ENCODE measurements at regions not wholly inside any gene's neighbourhood (a gene's known extent, or its start where the extent isn't known, plus 50 kb on each side); places are given as distances from the start of the nearest gene placed in this dataset.

GRCh38 chr1:219792337-219793021 is 135.9 kb downstream of the SLC30A10 start:
- no peak for DNase-seq
- no peaks in the 10 kb centered on the region for H3K36me3 ChIP-seq (replicated peaks; ENCODE audit: control insufficient read depth, insufficient read depth, low read length)
- no peaks in the 10 kb centered on the region for H3K27me3 ChIP-seq (ENCODE audit: control insufficient read depth, insufficient read depth, low read length)
- H3K4me3 ChIP-seq (ENCODE audit: insufficient read depth, low read depth, low read length): no peak overlapping the region

GRCh38 chr1:219791766-219792165 is 136.6 kb downstream of the SLC30A10 start:
- Histone ChIP-seq H3K4me3 (ENCODE audit: insufficient read depth, low read depth, low read length) (no peak overlapping the region), H3K27me3 (ENCODE audit: control insufficient read depth, insufficient read depth, low read length) (no peaks in the 10 kb centered on the region), H3K36me3 (replicated peaks; ENCODE audit: control insufficient read depth, insufficient read depth, low read length) (no peaks in the 10 kb centered on the region)
- no peak for DNase-seq

- no peak for DNase-seq
- Histone ChIP-seq H3K4me3 (ENCODE audit: insufficient read depth, low read depth, low read length) (no peak overlapping the region), H3K36me3 (replicated peaks; ENCODE audit: control insufficient read depth, insufficient read depth, low read length) (no peaks in the 10 kb centered on the region), H3K27me3 (ENCODE audit: control insufficient read depth, insufficient read depth, low read length) (no peaks in the 10 kb centered on the region)
These were observed 137.3 kb downstream of the SLC30A10 start for GRCh38 chr1:219790834-219791615.

GRCh38 chr1:219788700-219789099 is 139.7 kb downstream of the SLC30A10 start:
- H3K36me3 ChIP-seq (replicated peaks; ENCODE audit: control insufficient read depth, insufficient read depth, low read length): no peaks in the 10 kb centered on the region
- H3K27me3 ChIP-seq (ENCODE audit: control insufficient read depth, insufficient read depth, low read length): no peaks in the 10 kb centered on the region
- H3K4me3 ChIP-seq (ENCODE audit: insufficient read depth, low read depth, low read length): no peak overlapping the region
- DNase-seq: no peak

- DNase-seq: no peak
- Histone ChIP-seq H3K27me3 (ENCODE audit: control insufficient read depth, insufficient read depth, low read length) (no peaks in the 10 kb centered on the region), H3K36me3 (replicated peaks; ENCODE audit: control insufficient read depth, insufficient read depth, low read length) (no peaks in the 10 kb centered on the region), H3K4me3 (ENCODE audit: insufficient read depth, low read depth, low read length) (no peak overlapping the region)
These were observed 140.3 kb downstream of the SLC30A10 start for GRCh38 chr1:219788091-219788490.

- DNase-seq: no peak
These were observed 143.5 kb downstream of the SLC30A10 start for GRCh38 chr1:219784660-219785381.

GRCh38 chr1:219783605-219784235 is 144.6 kb downstream of the SLC30A10 start:
- H3K36me3 ChIP-seq (replicated peaks; ENCODE audit: control insufficient read depth, insufficient read depth, low read length): no peaks in the 10 kb centered on the region
- no peak overlapping the region for H3K4me3 ChIP-seq (ENCODE audit: insufficient read depth, low read depth, low read length)
- H3K27me3 ChIP-seq (ENCODE audit: control insufficient read depth, insufficient read depth, low read length): no peaks in the 10 kb centered on the region
- DNase-seq: no peak

More at GRCh38 chr1:219784660-219785381, 143.5 kb downstream of the SLC30A10 start:
- Histone ChIP-seq H3K27me3 (ENCODE audit: control insufficient read depth, insufficient read depth, low read length) (no peaks in the 10 kb centered on the region), H3K36me3 (replicated peaks; ENCODE audit: control insufficient read depth, insufficient read depth, low read length) (no peaks in the 10 kb centered on the region), H3K4me3 (ENCODE audit: insufficient read depth, low read depth, low read length) (no peak overlapping the region)

GRCh38 chr1:219782929-219783328 is 145.4 kb downstream of the SLC30A10 start:
- no peaks in the 10 kb centered on the region for H3K36me3 ChIP-seq (replicated peaks; ENCODE audit: control insufficient read depth, insufficient read depth, low read length)
- no peak for DNase-seq
- no peaks in the 10 kb centered on the region for H3K27me3 ChIP-seq (ENCODE audit: control insufficient read depth, insufficient read depth, low read length)
- H3K4me3 ChIP-seq (ENCODE audit: insufficient read depth, low read depth, low read length): no peak overlapping the region

GRCh38 chr1:219782311-219782710 is 146.0 kb downstream of the SLC30A10 start:
- Histone ChIP-seq H3K36me3 (replicated peaks; ENCODE audit: control insufficient read depth, insufficient read depth, low read length) (no peaks in the 10 kb centered on the region), H3K4me3 (ENCODE audit: insufficient read depth, low read depth, low read length) (no peak overlapping the region), H3K27me3 (ENCODE audit: control insufficient read depth, insufficient read depth, low read length) (no peaks in the 10 kb centered on the region)
- DNase-seq: no peak

GRCh38 chr1:219781491-219781890 is 146.9 kb downstream of the SLC30A10 start:
- no peak for DNase-seq
- no peak overlapping the region for H3K4me3 ChIP-seq (ENCODE audit: insufficient read depth, low read depth, low read length)
- no peaks in the 10 kb centered on the region for H3K27me3 ChIP-seq (ENCODE audit: control insufficient read depth, insufficient read depth, low read length)
- no peaks in the 10 kb centered on the region for H3K36me3 ChIP-seq (replicated peaks; ENCODE audit: control insufficient read depth, insufficient read depth, low read length)

GRCh38 chr1:219778793-219779369 is 149.5 kb downstream of the SLC30A10 start:
- Histone ChIP-seq H3K36me3 (replicated peaks; ENCODE audit: control insufficient read depth, insufficient read depth, low read length) (no peaks in the 10 kb centered on the region), H3K27me3 (ENCODE audit: control insufficient read depth, insufficient read depth, low read length) (no peaks in the 10 kb centered on the region), H3K4me3 (ENCODE audit: insufficient read depth, low read depth, low read length) (no peak overlapping the region)
- DNase-seq: no peak

GRCh38 chr1:219778110-219778509 is 150.2 kb downstream of the SLC30A10 start:
- no peak for DNase-seq
- H3K36me3 ChIP-seq (replicated peaks; ENCODE audit: control insufficient read depth, insufficient read depth, low read length): no peaks in the 10 kb centered on the region
- no peak overlapping the region for H3K4me3 ChIP-seq (ENCODE audit: insufficient read depth, low read depth, low read length)
- H3K27me3 ChIP-seq (ENCODE audit: control insufficient read depth, insufficient read depth, low read length): no peaks in the 10 kb centered on the region

- DNase-seq: no peak
- Histone ChIP-seq H3K36me3 (replicated peaks; ENCODE audit: control insufficient read depth, insufficient read depth, low read length) (no peaks in the 10 kb centered on the region), H3K4me3 (ENCODE audit: insufficient read depth, low read depth, low read length) (no peak overlapping the region), H3K27me3 (ENCODE audit: control insufficient read depth, insufficient read depth, low read length) (no peaks in the 10 kb centered on the region)
These were observed 154.0 kb downstream of the SLC30A10 start for GRCh38 chr1:219774386-219774785.

GRCh38 chr1:219773775-219774174 is 154.6 kb downstream of the SLC30A10 start:
- H3K36me3 ChIP-seq (replicated peaks; ENCODE audit: control insufficient read depth, insufficient read depth, low read length): no peaks in the 10 kb centered on the region
- DNase-seq: no peak
- no peaks in the 10 kb centered on the region for H3K27me3 ChIP-seq (ENCODE audit: control insufficient read depth, insufficient read depth, low read length)
- H3K4me3 ChIP-seq (ENCODE audit: insufficient read depth, low read depth, low read length): no peak overlapping the region
